HepG2 (cell line): ENCODE measurements at regions not wholly inside any gene's neighbourhood (a gene's known extent, or its start where the extent isn't known, plus 50 kb on each side); places are given as distances from the start of the nearest gene placed in this dataset.
"Not testable (repeated sequence)": the region's sequence is repeated elsewhere in the genome, so short reads cannot be mapped to it uniquely, and the experiment has no call there.

ENCODE experiments used
- ATAC-seq: fragments of 200-7000 bp; cut with Tn5 transposase; 3 replicates; pipeline ENCODE4 v1.9.1; 2020; ENCODE audit warnings: mild to moderate bottlenecking, moderate library complexity
- BruUV-seq: library from RNA; stranded (reverse); fragments of 400-500 nt; replicated peaks from 2 replicates; lab custom pipeline; 2021; lab: Mats Ljungman, UMichigan
- CTCF ChIA-PET: fragments of 300-600 bp; formaldehyde crosslinking; extraction: SDS; loops from one replicate; lab custom pipeline; 2021; ENCODE audit warnings: low total read pairs, inconsistent platforms, low intra/inter-chr PET ratio; lab: Yijun Ruan, JAX
- POLR2A ChIA-PET: fragments of 350-600 bp; sonication (Branson Sonifier 250); formaldehyde crosslinking; loops from one replicate; lab custom pipeline; 2020; ENCODE audit warnings: antibody characterized with exemption, inconsistent platforms; lab: Yijun Ruan, JAX
- DNase-seq: peaks from one replicate; pipeline ENCODE4 v3.0.0-alpha.2; 2015; ENCODE audit warnings: low spot score
- FAIRE-seq: peaks from 3 replicates; lab custom pipeline; 2011; peaks lifted over from hg19 to GRCh38; lab: Jason Lieb, UNC
- H2AFZ ChIP-seq: one replicate; pipeline ENCODE4 v1.6.1; 2011; ENCODE audit warnings: low read length, inconsistent platforms
- H3K27ac ChIP-seq: fragments of 300-600 bp; 3 replicates; pipeline ENCODE4 v1.8.0; 2011; ENCODE audit warnings: mixed run types, mild to moderate bottlenecking, mixed read lengths, low read length, inconsistent platforms; ENCODE audit not compliant: insufficient read depth; ENCODE audit errors: extremely low read length
- H3K27me3 ChIP-seq, 2 experiments: fragments of 200-600 bp in 1 of 2; 2 replicates in 1 of 2; 3 replicates in 1 of 2; pipeline versions ENCODE4 v1.6.0 to v1.8.0; 2011; ENCODE audit warnings: low read length in 2 of 2, mild to moderate bottlenecking in 2 of 2, moderate library complexity in 2 of 2, inconsistent platforms in 1 of 2; ENCODE audit not compliant: insufficient read depth in 2 of 2, control insufficient read depth in 1 of 2
- H3K36me3 ChIP-seq, 2 experiments: fragments of 200-600 bp in 1 of 2; replicated peaks in 1 of 2; 2 replicates in 1 of 2; 3 replicates in 1 of 2; pipeline versions ENCODE4 v1.5.1 to v1.8.0; 2011; ENCODE audit warnings: low read length in 2 of 2, inconsistent platforms in 1 of 2; ENCODE audit not compliant: insufficient read depth in 2 of 2, control insufficient read depth in 1 of 2
- H3K4me1 ChIP-seq: 2 replicates; pipeline ENCODE4 v1.5.1; 2012; ENCODE audit warnings: low read length, inconsistent platforms; ENCODE audit not compliant: insufficient read depth
- H3K4me2 ChIP-seq: 2 replicates; pipeline ENCODE4 v1.6.0; 2011; ENCODE audit warnings: low read depth, low read length, inconsistent platforms
- H3K4me3 ChIP-seq, 3 experiments: fragments of 200-600 bp in 1 of 3; sonication (generic), shearing (Covaris generic) in 1 of 3; replicated peaks in 1 of 3; 2 replicates each; pipeline ENCODE4 v1.5.1; 2011 to 2016; ENCODE audit warnings: low read length in 3 of 3, inconsistent platforms in 2 of 3, low read depth in 2 of 3, mild to moderate bottlenecking in 2 of 3, control low read depth in 1 of 3, mixed read lengths in 1 of 3; ENCODE audit not compliant: insufficient read depth in 1 of 3
- H3K79me2 ChIP-seq: one replicate; pipeline ENCODE4 v1.6.1; 2011; ENCODE audit warnings: low read length, inconsistent platforms; ENCODE audit not compliant: insufficient read depth
- H3K9ac ChIP-seq: 2 replicates; pipeline ENCODE4 v1.6.0; 2011; ENCODE audit warnings: mild to moderate bottlenecking, low read depth, low read length, inconsistent platforms; ENCODE audit not compliant: insufficient read depth
- H3K9me3 ChIP-seq: 2 replicates; pipeline ENCODE4 v1.5.1; 2012; ENCODE audit warnings: mild to moderate bottlenecking, low read length
- H4K20me1 ChIP-seq: 2 replicates; pipeline ENCODE4 v1.6.0; 2011; ENCODE audit warnings: inconsistent platforms, mild to moderate bottlenecking, low read length, moderate library complexity; ENCODE audit not compliant: insufficient read depth
- ATF7 ChIP-seq, 2 experiments: fragments of 450-650 bp in 1 of 2; sonication (generic) in 1 of 2; formaldehyde crosslinking in 1 of 2; IDR thresholded peaks; 2 replicates each; pipeline versions ENCODE4 v1.4.0 to v1.6.1; 2016 to 2020; ENCODE audit warnings: antibody characterized with exemption in 1 of 2, mild to moderate bottlenecking in 1 of 2, missing genetic modification reagents in 1 of 2
- WGBS: methylation state at CpG from one replicate; pipeline ENCODE4 v1.1.6; 2017; ENCODE audit warnings: low lambda C conversion rate; 5-methylcytosine and 5-hydroxymethylcytosine counted together
- in situ Hi-C: cut with HindIII; loops from 2 replicates; pipeline ENCODE4 v1.10.0; 2017; ENCODE audit warnings: low pct_unique_long_range_greater_than_20kb; ENCODE audit not compliant: extremely low pct_ligation_motif_present
- intact Hi-C: fragments of 100-400 bp; cut with micrococcal nuclease; formaldehyde crosslinking; loops from one replicate; pipeline ENCODE4 v1.10.0; 2022; ENCODE audit not compliant: unreplicated experiment
- TF ChIP-seq, protein P1 (sequence below): sonication (generic); formaldehyde crosslinking; IDR thresholded peaks from 2 replicates; pipeline ENCODE4 v1.5.0; 2020; ENCODE audit warnings: mild to moderate bottlenecking, missing genetic modification reagents, borderline replicate concordance

DNA sequence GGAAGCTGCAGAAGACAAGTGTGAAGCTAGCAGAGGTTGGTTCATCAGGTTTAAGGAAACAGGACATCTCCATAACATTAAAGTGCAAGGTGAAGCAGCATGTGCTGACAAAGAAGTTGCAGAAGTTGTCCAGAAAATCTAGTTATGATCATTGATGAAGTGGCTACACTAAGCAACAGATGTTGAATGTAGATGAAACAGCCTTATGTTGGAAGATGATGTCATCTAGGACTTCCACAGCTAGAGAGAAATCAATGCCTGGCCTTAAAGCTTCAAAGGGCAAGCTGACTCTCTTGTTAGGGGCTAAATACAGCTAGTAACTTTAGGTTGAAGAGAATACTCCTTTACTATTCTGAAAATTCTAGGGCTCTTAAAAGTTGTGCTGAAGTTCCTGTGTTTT is 340.2 kb upstream of the SOX9 start:
- Histone ChIP-seq H4K20me1 (no peaks in the 10 kb centered on the region), H3K27ac (no peak overlapping the region), H2AFZ (no peak overlapping the region), H3K4me1 (no peaks in the 10 kb centered on the region), H3K27me3 (no peaks in the 10 kb centered on the region), H3K9ac (no peak overlapping the region), H3K4me3 (no peak overlapping the region), H3K36me3 (no peaks in the 10 kb centered on the region), H3K9me3 (no peaks in the 10 kb centered on the region), H3K79me2 (no peaks in the 10 kb centered on the region), H3K4me2 (no peak overlapping the region)
- TF ChIP-seq, protein P1, sequence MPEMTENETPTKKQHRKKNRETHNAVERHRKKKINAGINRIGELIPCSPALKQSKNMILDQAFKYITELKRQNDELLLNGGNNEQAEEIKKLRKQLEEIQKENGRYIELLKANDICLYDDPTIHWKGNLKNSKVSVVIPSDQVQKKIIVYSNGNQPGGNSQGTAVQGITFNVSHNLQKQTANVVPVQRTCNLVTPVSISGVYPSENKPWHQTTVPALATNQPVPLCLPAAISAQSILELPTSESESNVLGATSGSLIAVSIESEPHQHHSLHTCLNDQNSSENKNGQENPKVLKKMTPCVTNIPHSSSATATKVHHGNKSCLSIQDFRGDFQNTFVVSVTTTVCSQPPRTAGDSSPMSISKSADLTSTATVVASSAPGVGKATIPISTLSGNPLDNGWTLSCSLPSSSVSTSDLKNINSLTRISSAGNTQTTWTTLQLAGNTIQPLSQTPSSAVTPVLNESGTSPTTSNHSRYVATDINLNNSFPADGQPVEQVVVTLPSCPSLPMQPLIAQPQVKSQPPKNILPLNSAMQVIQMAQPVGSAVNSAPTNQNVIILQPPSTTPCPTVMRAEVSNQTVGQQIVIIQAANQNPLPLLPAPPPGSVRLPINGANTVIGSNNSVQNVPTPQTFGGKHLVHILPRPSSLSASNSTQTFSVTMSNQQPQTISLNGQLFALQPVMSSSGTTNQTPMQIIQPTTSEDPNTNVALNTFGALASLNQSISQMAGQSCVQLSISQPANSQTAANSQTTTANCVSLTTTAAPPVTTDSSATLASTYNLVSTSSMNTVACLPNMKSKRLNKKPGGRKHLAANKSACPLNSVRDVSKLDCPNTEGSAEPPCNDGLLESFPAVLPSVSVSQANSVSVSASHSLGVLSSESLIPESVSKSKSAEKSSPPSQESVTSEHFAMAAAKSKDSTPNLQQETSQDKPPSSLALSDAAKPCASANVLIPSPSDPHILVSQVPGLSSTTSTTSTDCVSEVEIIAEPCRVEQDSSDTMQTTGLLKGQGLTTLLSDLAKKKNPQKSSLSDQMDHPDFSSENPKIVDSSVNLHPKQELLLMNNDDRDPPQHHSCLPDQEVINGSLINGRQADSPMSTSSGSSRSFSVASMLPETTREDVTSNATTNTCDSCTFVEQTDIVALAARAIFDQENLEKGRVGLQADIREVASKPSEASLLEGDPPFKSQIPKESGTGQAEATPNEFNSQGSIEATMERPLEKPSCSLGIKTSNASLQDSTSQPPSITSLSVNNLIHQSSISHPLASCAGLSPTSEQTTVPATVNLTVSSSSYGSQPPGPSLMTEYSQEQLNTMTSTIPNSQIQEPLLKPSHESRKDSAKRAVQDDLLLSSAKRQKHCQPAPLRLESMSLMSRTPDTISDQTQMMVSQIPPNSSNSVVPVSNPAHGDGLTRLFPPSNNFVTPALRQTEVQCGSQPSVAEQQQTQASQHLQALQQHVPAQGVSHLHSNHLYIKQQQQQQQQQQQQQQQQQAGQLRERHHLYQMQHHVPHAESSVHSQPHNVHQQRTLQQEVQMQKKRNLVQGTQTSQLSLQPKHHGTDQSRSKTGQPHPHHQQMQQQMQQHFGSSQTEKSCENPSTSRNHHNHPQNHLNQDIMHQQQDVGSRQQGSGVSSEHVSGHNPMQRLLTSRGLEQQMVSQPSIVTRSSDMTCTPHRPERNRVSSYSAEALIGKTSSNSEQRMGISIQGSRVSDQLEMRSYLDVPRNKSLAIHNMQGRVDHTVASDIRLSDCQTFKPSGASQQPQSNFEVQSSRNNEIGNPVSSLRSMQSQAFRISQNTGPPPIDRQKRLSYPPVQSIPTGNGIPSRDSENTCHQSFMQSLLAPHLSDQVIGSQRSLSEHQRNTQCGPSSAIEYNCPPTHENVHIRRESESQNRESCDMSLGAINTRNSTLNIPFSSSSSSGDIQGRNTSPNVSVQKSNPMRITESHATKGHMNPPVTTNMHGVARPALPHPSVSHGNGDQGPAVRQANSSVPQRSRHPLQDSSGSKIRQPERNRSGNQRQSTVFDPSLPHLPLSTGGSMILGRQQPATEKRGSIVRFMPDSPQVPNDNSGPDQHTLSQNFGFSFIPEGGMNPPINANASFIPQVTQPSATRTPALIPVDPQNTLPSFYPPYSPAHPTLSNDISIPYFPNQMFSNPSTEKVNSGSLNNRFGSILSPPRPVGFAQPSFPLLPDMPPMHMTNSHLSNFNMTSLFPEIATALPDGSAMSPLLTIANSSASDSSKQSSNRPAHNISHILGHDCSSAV = no peak
- TF ChIP-seq ATF7 (IDR thresholded peaks at IDR 0.05) (peak; percentile 80), ATF7 (CRISPR knock-in tag; IDR thresholded peaks at IDR 0.05) (no peak)
- in situ Hi-C loops = no loop called here
- CTCF ChIA-PET = no interaction called here
- FAIRE-seq (no peak), DNase-seq (no peak), ATAC-seq (no peak)
- intact Hi-C loops = no loop called here
- POLR2A ChIA-PET = no interaction called here
- no TSS peak for BruUV-seq

DNA sequence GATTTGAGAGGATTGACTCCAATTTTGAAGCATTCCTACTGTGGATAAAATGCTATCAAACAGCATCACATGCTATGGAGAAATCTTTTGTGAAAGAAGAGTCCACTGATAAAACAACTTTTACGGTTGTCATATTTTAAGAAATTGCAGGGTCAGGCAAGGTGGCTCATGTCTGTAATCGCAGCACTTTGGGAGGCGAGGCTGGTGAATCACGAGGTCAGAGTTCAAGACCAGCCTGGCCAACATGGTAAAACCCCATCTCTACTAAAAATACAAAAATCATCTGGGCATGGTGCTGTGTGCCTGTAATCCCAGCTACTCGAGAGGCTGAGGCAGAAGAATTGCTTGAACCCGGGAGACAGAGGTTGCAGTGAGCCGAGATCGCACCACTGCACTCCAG is 338.8 kb upstream of the SOX9 start:
- POLR2A ChIA-PET, BruUV-seq, H3K4me3 ChIP-seq, DNase-seq, H3K9me3 ChIP-seq, in situ Hi-C loops, H3K9ac ChIP-seq, H3K36me3 ChIP-seq, H3K4me1 ChIP-seq, H3K27me3 ChIP-seq, H3K4me2 ChIP-seq, H3K27ac ChIP-seq, H3K79me2 ChIP-seq, H2AFZ ChIP-seq, FAIRE-seq, H4K20me1 ChIP-seq, intact Hi-C loops, ATAC-seq, CTCF ChIA-PET: not testable (repeated sequence)
- WGBS = 45% methylated on average over 8 of the region's 8 CpGs
